Calu3 (cell line): ENCODE measurements at regions not wholly inside any gene's neighbourhood (a gene's known extent, or its start where the extent isn't known, plus 50 kb on each side); places are given as distances from the start of the nearest gene placed in this dataset.
"Not testable (repeated sequence)": the region's sequence is repeated elsewhere in the genome, so short reads cannot be mapped to it uniquely, and the experiment has no call there.

Source experiments
- BruUV-seq: library from RNA; stranded (reverse); fragments of 400-500 nt; replicated peaks from 2 replicates; lab custom pipeline; 2021; lab: Mats Ljungman, UMichigan
- CTCF ChIA-PET: fragments of 300-600 bp; sonication (Branson Sonifier 250); formaldehyde crosslinking; loops from one replicate; lab custom pipeline; 2022; ENCODE audit warnings: antibody characterized with exemption; lab: Charles Lee
- DNase-seq: peaks from one replicate; pipeline ENCODE4 v3.0.0; 2022
- H3K27ac Mint-ChIP-seq: one replicate; pipeline ENCODE4 v1.8.0; 2022; ENCODE audit warnings: mixed read lengths; ENCODE audit not compliant: unreplicated experiment
- H3K27me3 Mint-ChIP-seq: one replicate; pipeline ENCODE4 v1.8.0; 2022; ENCODE audit warnings: mixed read lengths; ENCODE audit not compliant: unreplicated experiment
- H3K36me3 Mint-ChIP-seq: one replicate; pipeline ENCODE4 v1.8.0; 2022; ENCODE audit warnings: mild to moderate bottlenecking, moderate library complexity, mixed read lengths; ENCODE audit not compliant: insufficient read depth, unreplicated experiment
- H3K4me1 Mint-ChIP-seq: one replicate; pipeline ENCODE4 v1.8.0; 2022; ENCODE audit warnings: mild to moderate bottlenecking, low read depth, mixed read lengths; ENCODE audit not compliant: unreplicated experiment
- H3K4me3 Mint-ChIP-seq: one replicate; pipeline ENCODE4 v1.8.0; 2022; ENCODE audit warnings: mild to moderate bottlenecking, low read depth, moderate library complexity, mixed read lengths; ENCODE audit not compliant: unreplicated experiment
- H3K9me3 Mint-ChIP-seq: one replicate; pipeline ENCODE4 v1.8.0; 2022; ENCODE audit warnings: low read depth, mixed read lengths; ENCODE audit not compliant: unreplicated experiment
- intact Hi-C: fragments of 100-400 bp; cut with micrococcal nuclease; formaldehyde crosslinking; loops from one replicate; pipeline ENCODE4 v1.10.0; 2022; ENCODE audit not compliant: unreplicated experiment
- TF ChIP-seq, protein P1 (sequence below): fragments of 200-600 bp; IDR thresholded peaks from one replicate; pipeline ENCODE4 v1.8.0; 2022; ENCODE audit warnings: antibody characterized with exemption; ENCODE audit not compliant: unreplicated experiment

DNA sequence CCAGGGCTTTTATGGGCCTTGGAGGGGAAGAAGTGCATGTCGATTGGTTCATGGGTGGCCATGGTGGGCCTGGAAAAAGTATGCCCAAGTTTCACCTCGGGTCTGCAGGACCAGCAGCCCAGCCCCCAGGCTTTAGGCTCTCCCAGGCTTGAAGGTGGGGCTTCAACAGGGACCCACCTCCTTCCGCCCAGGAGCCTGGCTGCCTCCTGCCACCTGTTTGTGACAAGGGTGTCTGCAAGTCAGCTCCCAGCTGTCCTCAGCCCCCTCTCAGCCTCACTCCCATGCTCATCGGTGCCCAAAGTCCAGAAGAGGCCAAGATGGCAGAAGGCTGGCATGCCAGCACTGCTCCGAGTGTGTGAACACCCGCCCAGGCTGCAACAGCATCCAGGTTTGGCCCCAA is 1063.2 kb upstream of the ACO1 start:
- no peaks in the 10 kb centered on the region for H3K36me3 Mint-ChIP-seq
- DNase-seq: no peak
- no peak overlapping the region for H3K4me3 Mint-ChIP-seq
- H3K4me1 Mint-ChIP-seq: no peaks in the 10 kb centered on the region
- TF ChIP-seq, protein P1, sequence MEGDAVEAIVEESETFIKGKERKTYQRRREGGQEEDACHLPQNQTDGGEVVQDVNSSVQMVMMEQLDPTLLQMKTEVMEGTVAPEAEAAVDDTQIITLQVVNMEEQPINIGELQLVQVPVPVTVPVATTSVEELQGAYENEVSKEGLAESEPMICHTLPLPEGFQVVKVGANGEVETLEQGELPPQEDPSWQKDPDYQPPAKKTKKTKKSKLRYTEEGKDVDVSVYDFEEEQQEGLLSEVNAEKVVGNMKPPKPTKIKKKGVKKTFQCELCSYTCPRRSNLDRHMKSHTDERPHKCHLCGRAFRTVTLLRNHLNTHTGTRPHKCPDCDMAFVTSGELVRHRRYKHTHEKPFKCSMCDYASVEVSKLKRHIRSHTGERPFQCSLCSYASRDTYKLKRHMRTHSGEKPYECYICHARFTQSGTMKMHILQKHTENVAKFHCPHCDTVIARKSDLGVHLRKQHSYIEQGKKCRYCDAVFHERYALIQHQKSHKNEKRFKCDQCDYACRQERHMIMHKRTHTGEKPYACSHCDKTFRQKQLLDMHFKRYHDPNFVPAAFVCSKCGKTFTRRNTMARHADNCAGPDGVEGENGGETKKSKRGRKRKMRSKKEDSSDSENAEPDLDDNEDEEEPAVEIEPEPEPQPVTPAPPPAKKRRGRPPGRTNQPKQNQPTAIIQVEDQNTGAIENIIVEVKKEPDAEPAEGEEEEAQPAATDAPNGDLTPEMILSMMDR: no peak
- no peak overlapping the region for H3K27ac Mint-ChIP-seq
- no peaks in the 10 kb centered on the region for H3K27me3 Mint-ChIP-seq
- intact Hi-C loops: no loop called here
- CTCF ChIA-PET: no interaction called here
- no peaks in the 10 kb centered on the region for H3K9me3 Mint-ChIP-seq
- BruUV-seq: no TSS peak

DNA sequence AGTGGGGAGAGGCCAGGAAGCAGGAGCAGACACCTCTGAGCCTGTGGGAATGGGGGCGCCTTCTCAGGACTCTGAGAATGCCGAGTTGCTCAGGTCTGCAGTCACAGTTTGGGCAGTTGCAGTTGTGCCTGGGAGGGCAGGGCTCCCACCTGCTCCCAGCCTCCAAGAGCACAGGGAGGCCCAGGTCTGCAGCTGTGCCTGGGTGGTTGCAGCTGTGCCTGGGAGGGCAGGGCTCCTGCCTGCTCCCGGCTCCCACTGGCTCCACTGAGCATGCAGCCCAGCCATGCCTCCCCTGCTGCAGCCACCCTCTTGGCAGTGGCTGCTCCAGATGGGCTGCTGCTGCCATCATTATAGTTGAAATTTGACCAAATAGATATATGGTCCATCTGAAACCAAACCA is 1062.8 kb upstream of the ACO1 start:
- H3K9me3 Mint-ChIP-seq: no peaks in the 10 kb centered on the region
- CTCF ChIA-PET: no interaction called here
- no peaks in the 10 kb centered on the region for H3K36me3 Mint-ChIP-seq
- TF ChIP-seq, protein P1: no peak
- no peak for DNase-seq
- intact Hi-C loops: no loop called here
- H3K27ac Mint-ChIP-seq: no peak overlapping the region
- H3K27me3 Mint-ChIP-seq: no peaks in the 10 kb centered on the region
- H3K4me3 Mint-ChIP-seq: no peak overlapping the region
- no peaks in the 10 kb centered on the region for H3K4me1 Mint-ChIP-seq
- no TSS peak for BruUV-seq

DNA sequence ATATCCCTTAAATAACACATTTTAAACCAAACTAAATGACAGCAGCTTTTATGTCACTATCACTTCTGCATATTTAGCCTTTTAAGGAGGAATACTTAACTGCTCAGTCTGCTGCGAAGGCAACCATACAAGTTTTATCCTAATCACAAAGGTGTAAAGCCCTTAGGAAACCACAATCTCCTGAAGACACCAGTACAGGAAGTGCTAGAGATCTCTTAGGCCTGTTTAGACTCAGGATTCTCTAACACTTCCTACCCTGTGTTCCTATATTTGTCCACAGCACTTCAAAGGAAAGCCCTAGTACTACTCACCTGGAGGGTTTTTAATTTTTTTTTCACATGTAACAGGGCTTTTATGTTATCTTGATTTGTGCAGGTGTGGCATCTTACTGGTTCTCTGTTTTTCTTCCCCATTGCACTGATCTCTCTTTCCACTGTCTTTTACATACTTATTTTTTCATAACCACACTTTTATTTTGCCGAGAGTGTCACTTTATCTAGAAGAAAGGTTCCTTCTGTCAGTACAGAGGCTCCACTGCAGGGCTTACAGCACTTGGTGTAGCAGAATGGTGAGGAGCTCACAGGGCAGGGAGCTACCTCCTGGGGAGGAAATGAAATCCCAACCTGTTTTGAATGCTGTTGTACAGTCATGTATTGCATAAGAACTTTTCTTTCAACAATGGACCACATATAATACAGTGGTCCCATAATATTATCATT is 1060.6 kb upstream of the ACO1 start:
- Mint-ChIP-seq H3K9me3 (no peaks in the 10 kb centered on the region), H3K4me1 (no peaks in the 10 kb centered on the region), H3K27me3 (no peaks in the 10 kb centered on the region), H3K36me3 (no peaks in the 10 kb centered on the region), H3K4me3 (no peak overlapping the region), H3K27ac (no peak overlapping the region)
- BruUV-seq: no TSS peak
- intact Hi-C loops: no loop called here
- no peak for DNase-seq
- TF ChIP-seq, protein P1: no peak
- CTCF ChIA-PET: no interaction called here

DNA sequence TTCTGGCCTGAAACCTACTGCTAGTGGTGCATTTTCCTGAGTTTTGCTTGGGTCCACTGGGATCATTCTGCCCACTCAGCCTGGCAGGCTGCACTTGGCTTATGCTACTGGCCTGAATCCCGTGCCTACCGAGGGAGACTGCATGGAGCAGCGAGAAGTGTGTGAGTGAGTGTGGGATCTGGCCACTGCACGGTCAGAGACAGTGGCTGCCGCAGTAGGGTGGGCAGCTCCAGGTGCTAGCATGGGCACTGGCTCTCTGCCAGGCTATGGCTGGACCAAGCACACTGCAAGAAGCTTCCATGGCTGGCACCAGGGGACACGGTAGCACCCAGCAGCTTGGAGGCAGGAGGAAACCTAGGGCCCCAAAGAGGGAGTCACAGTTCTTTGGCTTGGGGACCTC is 1058.7 kb upstream of the ACO1 start:
- Mint-ChIP-seq H3K36me3 (no peaks in the 10 kb centered on the region), H3K4me3 (no peak overlapping the region), H3K9me3 (no peaks in the 10 kb centered on the region), H3K27ac (no peak overlapping the region), H3K27me3 (no peaks in the 10 kb centered on the region), H3K4me1 (no peaks in the 10 kb centered on the region)
- no peak for DNase-seq
- BruUV-seq: no TSS peak
- intact Hi-C loops: no loop called here
- TF ChIP-seq, protein P1: no peak
- CTCF ChIA-PET: no interaction called here

DNA sequence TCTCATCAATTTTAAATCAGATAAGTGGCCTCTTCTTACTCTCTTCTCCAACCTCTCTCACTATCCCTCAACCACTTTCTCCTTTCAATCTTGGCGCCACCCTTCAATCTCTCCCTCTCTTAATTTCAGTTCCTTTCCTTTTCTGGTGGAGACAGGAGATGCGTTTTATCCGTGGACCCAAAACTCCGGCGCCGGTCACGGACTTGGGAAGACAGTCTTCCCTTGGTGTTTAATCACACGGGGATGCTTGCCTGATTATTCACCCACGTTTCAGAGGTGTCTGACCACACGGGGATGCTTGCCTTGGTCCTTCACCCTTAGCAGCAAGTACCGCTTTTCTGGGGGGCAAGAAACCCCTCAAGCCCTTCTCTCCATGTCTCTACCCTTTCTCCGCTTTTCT is 1057.6 kb upstream of the ACO1 start:
- H3K9me3 Mint-ChIP-seq, BruUV-seq, CTCF ChIA-PET, H3K27me3 Mint-ChIP-seq, H3K27ac Mint-ChIP-seq, intact Hi-C loops, DNase-seq, H3K4me1 Mint-ChIP-seq, H3K4me3 Mint-ChIP-seq, H3K36me3 Mint-ChIP-seq: not testable (repeated sequence)
